HEK293 (cell line): ENCODE measurements at regions not wholly inside any gene's neighbourhood (a gene's known extent, or its start where the extent isn't known, plus 50 kb on each side); places are given as distances from the start of the nearest gene placed in this dataset.

Experiments used
- ZNF175 ChIP-seq: fragments of 450-650 bp; formaldehyde crosslinking; IDR thresholded peaks from 2 replicates; pipeline ENCODE4 v1.5.1; 2016; ENCODE audit warnings: missing biosample characterization, missing genetic modification characterization
- ZNF658 ChIP-seq: fragments of 450-650 bp; formaldehyde crosslinking; IDR thresholded peaks from 2 replicates; pipeline ENCODE4; 2016; ENCODE audit warnings: missing biosample characterization, missing genetic modification characterization
- TF ChIP-seq, protein P1 (sequence below): fragments of 450-650 bp; formaldehyde crosslinking; IDR thresholded peaks from 2 replicates; pipeline ENCODE4 v1.5.1; 2016; ENCODE audit warnings: missing biosample characterization, missing genetic modification characterization

DNA sequence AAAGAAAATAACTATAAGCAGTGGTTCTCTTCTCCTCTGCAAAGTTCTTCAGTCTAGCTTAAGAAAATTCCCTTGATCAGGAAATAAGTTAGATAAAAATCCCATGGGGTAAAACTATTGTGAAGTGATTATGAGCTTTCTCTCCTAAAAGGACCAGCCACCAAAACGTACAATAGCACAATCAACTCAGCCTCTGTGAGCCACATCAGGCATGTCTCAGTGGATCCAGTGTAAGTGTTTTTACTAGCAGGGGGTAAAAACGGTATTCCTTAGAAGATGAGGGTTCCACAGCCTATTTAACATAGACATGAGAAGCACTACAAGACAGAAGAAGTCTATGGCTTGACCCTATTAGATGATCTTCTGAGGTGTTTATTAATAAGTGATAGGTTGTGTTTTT lies 503.2 kb downstream of the PIK3C3 start:
- no peak for TF ChIP-seq ZNF175
- TF ChIP-seq ZNF658: no peak
- TF ChIP-seq, protein P1, sequence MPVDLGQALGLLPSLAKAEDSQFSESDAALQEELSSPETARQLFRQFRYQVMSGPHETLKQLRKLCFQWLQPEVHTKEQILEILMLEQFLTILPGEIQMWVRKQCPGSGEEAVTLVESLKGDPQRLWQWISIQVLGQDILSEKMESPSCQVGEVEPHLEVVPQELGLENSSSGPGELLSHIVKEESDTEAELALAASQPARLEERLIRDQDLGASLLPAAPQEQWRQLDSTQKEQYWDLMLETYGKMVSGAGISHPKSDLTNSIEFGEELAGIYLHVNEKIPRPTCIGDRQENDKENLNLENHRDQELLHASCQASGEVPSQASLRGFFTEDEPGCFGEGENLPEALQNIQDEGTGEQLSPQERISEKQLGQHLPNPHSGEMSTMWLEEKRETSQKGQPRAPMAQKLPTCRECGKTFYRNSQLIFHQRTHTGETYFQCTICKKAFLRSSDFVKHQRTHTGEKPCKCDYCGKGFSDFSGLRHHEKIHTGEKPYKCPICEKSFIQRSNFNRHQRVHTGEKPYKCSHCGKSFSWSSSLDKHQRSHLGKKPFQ (tag by site-specific recombination): no peak
